ENCODE measurements at regions not wholly inside any gene's neighbourhood (a gene's known extent, or its start where the extent isn't known, plus 50 kb on each side); places are given as distances from the start of the nearest gene placed in this dataset.

- no peak overlapping the region for H3K27ac ChIP-seq
- no peak for DNase-seq
- ATAC-seq: no peak
- no peaks in the 10 kb centered on the region for H3K4me1 ChIP-seq
- intact Hi-C loops (cut with DNase I): loop anchor here in 1 of 2 donors (10.0 kb wide), 1 partner anchor 59 kb away; no protein-coding TSS in a partner anchor
- H3K27me3 ChIP-seq (ENCODE audit: insufficient read depth in 3 of 3, low read length in 2 of 3): peaks cover 0 to 2% (median 0%) of the 10 kb centered on the region in 3 donors
- no peak overlapping the region for H3K4me3 ChIP-seq
- TF ChIP-seq CTCF (IDR thresholded peaks at IDR 0.05): no peak
- H3K9me3 ChIP-seq: no peaks in the 10 kb centered on the region
- WGBS, 3 donors: 69 to 74% (median 72%) methylated on average over 5 of the region's 5 CpGs
- no peaks in the 10 kb centered on the region for H3K36me3 ChIP-seq (ENCODE audit: insufficient read depth in 1 of 2, low read depth in 1 of 2)
These were observed 147.1 kb downstream of the SALL1 start for GRCh38 chr16:51003850-51004566.

GRCh38 chr16:51002881-51003490 lies 148.1 kb downstream of the SALL1 start:
- H3K4me3 ChIP-seq: no peak overlapping the region
- WGBS, 3 donors: 65 to 73% (median 72%) methylated on average over 7 of the region's 7 CpGs
- intact Hi-C loops (cut with DNase I): loop anchor here in 1 of 2 donors (10.0 kb wide), 1 partner anchor 58 kb away; no protein-coding TSS in a partner anchor
- ATAC-seq: no peak
- no peak for DNase-seq
- no peaks in the 10 kb centered on the region for H3K4me1 ChIP-seq
- TF ChIP-seq CTCF (IDR thresholded peaks at IDR 0.05): no peak
- H3K9me3 ChIP-seq: no peaks in the 10 kb centered on the region
- peaks cover 0 to 2% (median 0%) of the 10 kb centered on the region in 3 donors for H3K27me3 ChIP-seq (ENCODE audit: insufficient read depth in 3 of 3, low read length in 2 of 3)
- no peak overlapping the region for H3K27ac ChIP-seq
- H3K36me3 ChIP-seq (ENCODE audit: insufficient read depth in 1 of 2, low read depth in 1 of 2): no peaks in the 10 kb centered on the region

GRCh38 chr16:50999181-50999580 lies 151.9 kb downstream of the SALL1 start:
- Histone ChIP-seq H3K4me1 (no peaks in the 10 kb centered on the region), H3K27ac (no peak overlapping the region), H3K9me3 (no peaks in the 10 kb centered on the region), H3K36me3 (ENCODE audit: insufficient read depth in 1 of 2, low read depth in 1 of 2) (no peaks in the 10 kb centered on the region), H3K27me3 (ENCODE audit: insufficient read depth in 3 of 3, low read length in 2 of 3) (peaks cover 0 to 2% (median 0%) of the 10 kb centered on the region in 3 donors), H3K4me3 (no peak overlapping the region)
- intact Hi-C loops (cut with DNase I): no loop called here
- ATAC-seq (no peak), DNase-seq (no peak)
- TF ChIP-seq CTCF (IDR thresholded peaks at IDR 0.05): no peak
- WGBS, 3 donors: 77 to 80% (median 78%) methylated on average over 7 of the region's 7 CpGs

- H3K4me1 ChIP-seq: no peaks in the 10 kb centered on the region
- no peak overlapping the region for H3K4me3 ChIP-seq
- no peak for TF ChIP-seq CTCF (IDR thresholded peaks at IDR 0.05)
- H3K36me3 ChIP-seq (ENCODE audit: insufficient read depth in 1 of 2, low read depth in 1 of 2): no peaks in the 10 kb centered on the region
- intact Hi-C loops (cut with DNase I): no loop called here
- H3K27me3 ChIP-seq (ENCODE audit: insufficient read depth in 3 of 3, low read length in 2 of 3): peaks cover 0 to 2% (median 0%) of the 10 kb centered on the region in 3 donors
- ATAC-seq (no peak), DNase-seq (no peak)
- WGBS, 3 donors: 76 to 86% (median 77%) methylated on average over 2 of the region's 2 CpGs
- no peaks in the 10 kb centered on the region for H3K9me3 ChIP-seq
- no peak overlapping the region for H3K27ac ChIP-seq
These were observed 152.7 kb downstream of the SALL1 start for GRCh38 chr16:50998411-50998810.
